ENCODE measurements at regions not wholly inside any gene's neighbourhood (a gene's known extent, or its start where the extent isn't known, plus 50 kb on each side); places are given as distances from the start of the nearest gene placed in this dataset.

DNA sequence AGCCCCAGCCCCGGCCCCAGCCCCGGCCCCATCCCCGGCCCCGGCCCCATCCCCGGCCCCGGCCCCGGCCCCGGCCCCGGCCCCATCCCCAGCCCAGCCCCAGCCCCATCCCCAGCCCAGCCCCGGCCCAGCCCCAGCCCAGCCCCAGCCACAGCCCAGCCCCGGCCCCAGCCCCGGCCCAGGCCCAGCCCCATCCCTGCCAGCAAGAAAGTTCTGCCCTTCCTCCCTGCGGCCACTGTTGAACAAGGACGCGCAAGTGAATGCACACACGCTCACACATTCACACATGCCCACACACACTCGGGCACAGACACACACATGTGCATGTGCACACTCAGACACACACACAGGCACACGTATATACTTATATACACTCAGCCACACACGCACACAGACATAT is 287.0 kb downstream of the NDUFA10 start:
- TF ChIP-seq CTCF (IDR thresholded peaks at IDR 0.05): no peak

- TF ChIP-seq CTCF (IDR thresholded peaks at IDR 0.05): no peak
These were observed 288.0 kb downstream of the NDUFA10 start for GRCh38 chr2:239737144-239737463.

DNA sequence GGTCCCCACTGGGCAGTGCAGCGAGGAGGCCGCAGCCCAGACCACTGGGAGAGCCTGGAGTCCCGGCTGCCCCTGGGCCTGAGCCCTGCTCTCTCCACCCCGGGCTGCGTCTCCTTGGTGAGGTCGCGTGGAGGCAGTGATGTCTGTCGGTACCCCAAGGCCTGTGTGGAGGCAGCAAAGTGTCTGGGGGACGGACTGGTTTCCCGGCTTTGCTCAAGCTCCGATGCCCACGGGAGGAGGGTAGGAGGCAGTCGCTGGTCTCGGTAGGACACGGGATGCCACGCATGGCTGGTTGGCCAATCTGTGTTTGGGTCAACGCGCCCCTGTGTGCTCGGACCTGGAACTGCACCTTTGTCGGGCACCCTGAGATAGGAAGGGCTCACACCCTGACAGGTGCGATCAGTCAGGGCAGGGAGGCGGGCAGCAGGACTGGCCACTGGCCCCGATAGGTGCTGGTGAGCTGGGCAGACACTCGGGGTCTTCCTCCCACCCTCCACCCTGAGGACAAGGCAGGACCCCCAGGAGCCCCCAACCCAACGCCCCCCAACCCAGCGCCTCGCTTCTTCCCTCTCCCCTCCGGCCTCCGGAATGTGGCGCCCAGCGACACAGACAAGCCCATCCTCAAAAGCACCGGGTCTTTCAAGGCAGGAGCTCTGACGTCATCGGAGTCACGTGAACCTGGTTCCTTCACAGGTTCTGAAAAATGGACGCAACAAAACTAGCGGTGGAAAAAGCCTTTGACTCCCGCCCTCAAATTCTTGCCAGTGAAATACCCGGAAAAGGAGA is 288.6 kb downstream of the NDUFA10 start:
- peak; percentile 31 for TF ChIP-seq CTCF (IDR thresholded peaks at IDR 0.05)

DNA sequence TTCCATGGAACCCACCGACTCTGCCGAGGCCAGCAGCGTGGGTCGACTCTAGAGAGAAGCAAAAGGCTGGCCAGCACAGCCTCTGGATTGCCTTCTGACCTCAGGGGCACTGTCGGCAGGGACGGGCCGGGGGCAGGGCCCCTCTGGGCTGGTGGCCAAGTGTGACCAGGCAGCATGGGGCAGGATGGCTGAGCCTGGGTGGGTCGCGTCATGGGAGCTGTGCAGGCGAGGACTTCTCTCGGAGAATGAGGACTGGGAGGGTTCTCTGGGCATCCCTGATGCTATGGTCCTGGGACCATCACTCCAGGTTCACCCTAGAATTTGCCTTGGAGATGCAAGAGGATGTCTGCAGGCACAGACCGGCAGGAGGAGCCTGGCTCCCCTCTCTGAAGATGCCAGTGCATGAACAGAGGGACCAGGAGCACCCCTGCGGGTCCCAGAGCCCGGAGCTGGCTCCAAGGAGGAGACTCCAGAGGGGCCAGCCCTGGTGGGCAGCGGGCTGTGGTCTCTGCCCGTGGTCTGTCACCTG is 289.2 kb downstream of the NDUFA10 start:
- no peak for TF ChIP-seq CTCF (IDR thresholded peaks at IDR 0.05)

- TF ChIP-seq CTCF (IDR thresholded peaks at IDR 0.05): no peak
These were observed 289.9 kb downstream of the NDUFA10 start for GRCh38 chr2:239735131-239735828.

DNA sequence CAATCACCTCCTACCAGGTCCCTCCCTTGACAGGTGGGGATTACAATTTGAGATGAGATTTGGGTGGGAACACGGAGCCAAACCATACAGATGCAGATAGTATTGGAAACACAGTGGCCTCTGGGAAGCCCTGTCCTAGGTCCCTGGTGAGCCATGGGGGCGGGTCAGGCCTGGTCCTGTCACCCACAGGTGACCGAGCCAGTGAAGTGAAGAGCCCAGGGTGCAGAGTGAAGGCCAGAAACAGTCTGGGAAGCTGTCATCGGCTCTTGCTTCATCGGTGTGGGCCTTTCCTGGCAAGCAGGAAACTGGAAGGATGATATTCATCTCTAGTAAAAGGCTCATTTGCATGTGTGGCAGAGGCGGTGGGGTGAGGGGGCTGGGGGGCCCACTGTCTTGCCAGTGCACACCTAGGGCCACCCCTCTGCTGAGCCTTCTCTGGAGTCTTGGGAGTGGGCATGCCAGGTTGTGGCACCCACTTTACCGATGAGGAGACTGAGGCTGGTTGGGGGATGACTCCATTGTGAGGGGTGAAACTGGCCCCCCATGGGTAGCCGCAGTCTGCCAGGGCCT is 290.6 kb downstream of the NDUFA10 start:
- no peak for TF ChIP-seq CTCF (IDR thresholded peaks at IDR 0.05)

DNA sequence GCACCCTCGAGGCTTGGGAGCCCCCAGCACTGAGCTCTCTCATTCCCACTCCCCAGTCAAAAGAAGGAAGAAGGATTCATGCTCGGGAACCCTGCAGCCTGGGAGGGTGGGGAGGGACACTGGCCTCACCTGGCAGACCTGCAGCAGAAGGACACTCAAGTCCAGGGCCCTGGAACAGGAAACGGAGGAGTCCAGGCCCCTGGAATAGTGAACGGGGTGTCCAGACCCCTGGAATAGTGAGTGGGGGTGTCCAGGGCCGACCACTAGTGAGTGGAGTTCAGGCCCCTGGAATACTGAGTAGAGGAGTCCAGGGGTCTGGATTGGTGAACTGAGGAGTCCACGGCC is 292.5 kb downstream of the NDUFA10 start:
- TF ChIP-seq CTCF (IDR thresholded peaks at IDR 0.05): no peak
